IMR-90 (cell line): ENCODE measurements at regions not wholly inside any gene's neighbourhood (a gene's known extent, or its start where the extent isn't known, plus 50 kb on each side); places are given as distances from the start of the nearest gene placed in this dataset.

Experiments used
- ATAC-seq: fragments of 200-7000 bp; cut with Tn5 transposase; 2 replicates; pipeline ENCODE4 v1.9.1; 2020; ENCODE audit warnings: low read depth, mild to moderate bottlenecking, moderate library complexity
- BruUV-seq: library from RNA; stranded (reverse); fragments of 400-500 nt; replicated peaks from 2 replicates; lab custom pipeline; 2021; lab: Mats Ljungman, UMichigan
- CTCF ChIA-PET: fragments of 300-600 bp; formaldehyde crosslinking; extraction: SDS; loops from one replicate; lab custom pipeline; 2021; ENCODE audit warnings: antibody characterized with exemption; lab: Yijun Ruan, JAX
- POLR2A ChIA-PET: fragments of 300-600 bp; sonication (Branson Sonifier 250); formaldehyde crosslinking; loops from one replicate; lab custom pipeline; 2022; ENCODE audit warnings: antibody characterized with exemption; ENCODE audit not compliant: unreplicated experiment; lab: Charles Lee
- DNase-seq: peaks from one replicate; pipeline ENCODE4 v3.0.0; 2013
- H2AFZ ChIP-seq: replicated peaks from 2 replicates; pipeline ENCODE3; 2013; ENCODE audit warnings: low read length, mild to moderate bottlenecking; ENCODE audit not compliant: poor library complexity
- H2AK5ac ChIP-seq: 2 replicates; pipeline ENCODE4 v1.6.1; 2013; ENCODE audit warnings: low read depth, low read length, inconsistent platforms
- H2AK9ac ChIP-seq: replicated peaks from 2 replicates; pipeline ENCODE3; 2013; ENCODE audit warnings: mild to moderate bottlenecking, low read depth, low read length, moderate library complexity; ENCODE audit not compliant: poor library complexity
- H2BK120ac ChIP-seq: 2 replicates; pipeline ENCODE4 v1.6.1; 2013; ENCODE audit warnings: low read depth, low read length, inconsistent platforms
- H2BK15ac ChIP-seq: 3 replicates; pipeline ENCODE4 v1.6.1; 2013; ENCODE audit warnings: low read depth, low read length, inconsistent platforms
- H2BK20ac ChIP-seq: 2 replicates; pipeline ENCODE4 v1.6.1; 2013; ENCODE audit warnings: low read depth, mild to moderate bottlenecking, inconsistent platforms, low read length, moderate library complexity
- H2BK5ac ChIP-seq: 2 replicates; pipeline ENCODE4 v1.6.1; 2013; ENCODE audit warnings: mild to moderate bottlenecking, low read depth, low read length, inconsistent platforms; ENCODE audit not compliant: poor library complexity, severe bottlenecking
- H3K14ac ChIP-seq: replicated peaks from 2 replicates; pipeline ENCODE4 v1.6.1; 2013; ENCODE audit warnings: low read depth, low read length, inconsistent platforms
- H3K18ac ChIP-seq: 2 replicates; pipeline ENCODE4 v1.6.1; 2013; ENCODE audit warnings: low read depth, low read length, control low read depth
- H3K23ac ChIP-seq: 2 replicates; pipeline ENCODE4 v1.6.1; 2013; ENCODE audit warnings: low read depth, low read length, inconsistent platforms
- H3K27ac ChIP-seq: 2 replicates; pipeline ENCODE4 v1.5.1; 2013; ENCODE audit warnings: mild to moderate bottlenecking, control low read depth, low read length; ENCODE audit not compliant: insufficient read depth
- H3K27me3 ChIP-seq: 2 replicates; pipeline ENCODE4 v1.6.1; 2013; ENCODE audit warnings: low read length; ENCODE audit not compliant: control insufficient read depth, insufficient read depth
- H3K36me3 ChIP-seq: 2 replicates; pipeline ENCODE4 v1.6.1; 2013; ENCODE audit warnings: low read length, mixed read lengths; ENCODE audit not compliant: control insufficient read depth, insufficient read depth
- H3K4ac ChIP-seq: 2 replicates; pipeline ENCODE4 v1.6.1; 2013; ENCODE audit warnings: low read depth, low read length, inconsistent platforms
- H3K4me1 ChIP-seq: 2 replicates; pipeline ENCODE4 v1.6.1; 2013; ENCODE audit warnings: low read length, mixed read lengths; ENCODE audit not compliant: control insufficient read depth, insufficient read depth
- H3K4me2 ChIP-seq: 2 replicates; pipeline ENCODE4 v1.6.1; 2013; ENCODE audit warnings: low read depth, mild to moderate bottlenecking, control low read depth, low read length, moderate library complexity
- H3K4me3 ChIP-seq: 2 replicates; pipeline ENCODE4 v1.5.1; 2013; ENCODE audit warnings: low read depth, mild to moderate bottlenecking, control low read depth, low read length, moderate library complexity; ENCODE audit not compliant: insufficient read depth
- H3K56ac ChIP-seq: 2 replicates; pipeline ENCODE4 v1.6.1; 2013; ENCODE audit warnings: low read length, inconsistent platforms; ENCODE audit not compliant: insufficient read depth; ENCODE audit errors: extremely low read depth
- H3K79me1 ChIP-seq, 2 experiments: 2 replicates each; pipeline ENCODE4 v1.6.1; 2013; ENCODE audit warnings: low read length in 2 of 2, inconsistent platforms in 1 of 2, low read depth in 1 of 2
- H3K9ac ChIP-seq: 2 replicates; pipeline ENCODE4 v1.6.1; 2013; ENCODE audit warnings: low read depth, low read length, control low read depth
- H3K9me1 ChIP-seq: 2 replicates; pipeline ENCODE4 v1.6.1; 2013; ENCODE audit warnings: low read length, inconsistent platforms; ENCODE audit not compliant: insufficient read depth
- H3K9me3 ChIP-seq: 2 replicates; pipeline ENCODE4 v1.6.1; 2013; ENCODE audit warnings: low read length; ENCODE audit not compliant: control insufficient read depth, insufficient read depth
- H4K20me1 ChIP-seq: 2 replicates; pipeline ENCODE4 v1.6.1; 2013; ENCODE audit warnings: low read length, inconsistent platforms; ENCODE audit not compliant: insufficient read depth
- H4K5ac ChIP-seq: 2 replicates; pipeline ENCODE4 v1.6.1; 2013; ENCODE audit warnings: mild to moderate bottlenecking, low read depth, low read length, control low read depth
- H4K8ac ChIP-seq, 2 experiments: 2 replicates each; pipeline ENCODE4 v1.6.1; 2013; ENCODE audit warnings: low read depth in 2 of 2, low read length in 2 of 2, control low read depth in 1 of 2, inconsistent platforms in 1 of 2
- H4K91ac ChIP-seq: 2 replicates; pipeline ENCODE4 v1.6.1; 2013; ENCODE audit warnings: low read depth, low read length, inconsistent platforms; ENCODE audit not compliant: insufficient read depth
- BHLHE40 ChIP-seq: fragments of 150-350 bp; IDR thresholded peaks from 2 replicates; pipeline ENCODE4 v1.6.1; 2016; ENCODE audit warnings: mild to moderate bottlenecking, low read depth, low read length
- CEBPB ChIP-seq: IDR thresholded peaks from 2 replicates; pipeline ENCODE4 v1.6.1; 2012; ENCODE audit warnings: low read depth, low read length, improper control_type of control experiment
- CHD1 ChIP-seq: IDR thresholded peaks from 2 replicates; pipeline ENCODE4 v1.6.1; 2012; ENCODE audit warnings: low read depth, low read length, improper control_type of control experiment
- FOS ChIP-seq: fragments of 150-350 bp; IDR thresholded peaks from 2 replicates; pipeline ENCODE4 v1.6.1; 2016; ENCODE audit warnings: low read depth, low read length
- MAFK ChIP-seq: IDR thresholded peaks from 2 replicates; pipeline ENCODE4 v1.6.1; 2012; ENCODE audit warnings: low read depth, low read length, improper control_type of control experiment
- MAZ ChIP-seq: IDR thresholded peaks from 2 replicates; pipeline ENCODE4 v1.6.1; 2012; ENCODE audit warnings: low read depth, mild to moderate bottlenecking, low read length, improper control_type of control experiment, moderate library complexity, borderline replicate concordance
- MXI1 ChIP-seq: IDR thresholded peaks from 2 replicates; pipeline ENCODE4 v1.6.1; 2012; ENCODE audit warnings: low read depth, mild to moderate bottlenecking, low read length, moderate library complexity, borderline replicate concordance
- NFE2L2 ChIP-seq: fragments of 150-350 bp; IDR thresholded peaks from 2 replicates; pipeline ENCODE4 v1.6.1; 2016; ENCODE audit warnings: low read depth, mild to moderate bottlenecking, low read length
- POLR2A ChIP-seq: IDR thresholded peaks from 2 replicates; pipeline ENCODE4 v1.6.1; 2012; ENCODE audit warnings: mild to moderate bottlenecking, low read depth, low read length
- RAD21 ChIP-seq: IDR thresholded peaks from 2 replicates; pipeline ENCODE4 v1.6.1; 2012; ENCODE audit warnings: low read length, improper control_type of control experiment
- RCOR1 ChIP-seq: IDR thresholded peaks from 2 replicates; pipeline ENCODE4 v1.6.1; 2012; ENCODE audit warnings: mild to moderate bottlenecking, low read length, improper control_type of control experiment; ENCODE audit not compliant: insufficient replicate concordance
- RFX5 ChIP-seq: IDR thresholded peaks from 2 replicates; pipeline ENCODE4 v1.8.0; 2012; ENCODE audit warnings: low read depth, mild to moderate bottlenecking, low read length, moderate library complexity
- SMC3 ChIP-seq: fragments of 150-350 bp; IDR thresholded peaks from 2 replicates; pipeline ENCODE4 v1.6.1; 2016; ENCODE audit warnings: low read depth, mild to moderate bottlenecking, antibody characterized with exemption, low read length, moderate library complexity
- WGBS, 2 experiments: methylation state at CpG; one replicate each; pipeline versions ENCODE4 v1.1.5 to v1.1.7; 2013; ENCODE audit warnings: missing lambda C conversion rate in 2 of 2; ENCODE audit not compliant: insufficient read length in 1 of 2; ENCODE audit errors: extremely low coverage in 2 of 2; 5-methylcytosine and 5-hydroxymethylcytosine counted together
- dilution Hi-C: fragments of 300-500 bp; cut with HindIII; formaldehyde crosslinking; loops from one replicate; pipeline ENCODE4 v1.14.3; 2018; ENCODE audit warnings: low sequenced_read_pairs; ENCODE audit not compliant: unreplicated experiment
- in situ Hi-C: fragments of 300-500 bp; cut with MboI; formaldehyde crosslinking; loops from 3 replicates; pipeline ENCODE4 v1.14.3; 2019; ENCODE audit warnings: low sequenced_read_pairs, inconsistent platforms, mixed read lengths
- intact Hi-C: fragments of 100-400 bp; cut with micrococcal nuclease; formaldehyde crosslinking; loops from 2 replicates; pipeline ENCODE4 v1.10.0; 2022
- TF ChIP-seq, protein P1 (sequence below): fragments of 150-350 bp; IDR thresholded peaks from 2 replicates; pipeline ENCODE4 v1.6.1; 2016; ENCODE audit warnings: low read depth, mild to moderate bottlenecking, low read length, moderate library complexity, borderline replicate concordance
- TF ChIP-seq, protein P2 (sequence below): fragments of 150-350 bp; IDR thresholded peaks from 2 replicates; pipeline ENCODE4 v1.6.1; 2017; ENCODE audit warnings: mild to moderate bottlenecking, antibody characterized with exemption, low read length, low read depth
- TF ChIP-seq, protein P3 (sequence below): conservative IDR thresholded peaks from 2 replicates; pipeline ENCODE4 v1.5.1; 2012; ENCODE audit warnings: mild to moderate bottlenecking, low read depth, low read length, improper control_type of control experiment

DNA sequence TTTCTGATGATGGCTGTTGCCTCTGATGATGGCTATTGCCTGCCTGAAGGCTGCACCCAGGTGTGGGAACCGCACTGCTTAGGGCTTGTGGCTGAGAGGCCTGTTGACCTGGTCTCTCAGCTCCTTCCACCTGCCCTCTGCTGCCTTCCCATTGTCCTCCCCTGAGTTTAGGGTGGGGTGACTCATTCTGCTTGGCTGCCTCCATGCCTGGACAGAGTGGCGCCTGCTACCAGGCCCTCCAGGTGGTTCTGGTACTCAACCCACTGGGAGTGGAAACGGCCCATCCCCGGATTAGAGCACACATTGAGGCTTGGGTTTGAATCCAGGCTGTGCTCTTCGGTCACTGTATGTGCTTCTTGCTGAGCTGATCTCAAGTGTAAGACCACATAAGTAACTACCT is 120.6 kb downstream of the SEM1 start:
- Histone ChIP-seq H3K4ac (no peak overlapping the region), H2BK15ac (no peak overlapping the region), H3K4me3 (no peak overlapping the region), H3K18ac (no peak overlapping the region), H2BK120ac (no peak overlapping the region), H3K23ac (no peak overlapping the region), H4K8ac (no peak overlapping the region), H3K14ac (no peak overlapping the region), H3K4me2 (no peak overlapping the region), H3K9me3 (no peaks in the 10 kb centered on the region), H3K79me1 (no peaks in the 10 kb centered on the region), H3K9me1 (no peaks in the 10 kb centered on the region), H4K5ac (no peak overlapping the region), H3K56ac (no peak overlapping the region), H4K20me1 (no peaks in the 10 kb centered on the region), H3K9ac (no peak overlapping the region), H2BK5ac (no peak overlapping the region), H3K4me1 (no peaks in the 10 kb centered on the region), H2AK5ac (no peak overlapping the region), H2AFZ (no peak overlapping the region), H3K27me3 (no peaks in the 10 kb centered on the region), H3K27ac (no peak overlapping the region), H2AK9ac (no peak overlapping the region), H4K91ac (no peak overlapping the region), H3K36me3 (no peaks in the 10 kb centered on the region), H2BK20ac (no peak overlapping the region)
- in situ Hi-C loops (no loop called here), dilution Hi-C loops (no loop called here), intact Hi-C loops (no loop called here)
- no TSS peak for BruUV-seq
- POLR2A ChIA-PET, result no interaction called here
- CTCF ChIA-PET, result no interaction called here
- DNase-seq (no peak), ATAC-seq (no peak)
- TF ChIP-seq NFE2L2 (no peak), MAFK (no peak), RFX5 (no peak), POLR2A (no peak), MAZ (no peak), MXI1 (no peak), FOS (no peak), CEBPB (no peak), RAD21 (no peak), BHLHE40 (no peak), SMC3 (no peak), CHD1 (no peak), RCOR1 (no peak)
- TF ChIP-seq, protein P1, sequence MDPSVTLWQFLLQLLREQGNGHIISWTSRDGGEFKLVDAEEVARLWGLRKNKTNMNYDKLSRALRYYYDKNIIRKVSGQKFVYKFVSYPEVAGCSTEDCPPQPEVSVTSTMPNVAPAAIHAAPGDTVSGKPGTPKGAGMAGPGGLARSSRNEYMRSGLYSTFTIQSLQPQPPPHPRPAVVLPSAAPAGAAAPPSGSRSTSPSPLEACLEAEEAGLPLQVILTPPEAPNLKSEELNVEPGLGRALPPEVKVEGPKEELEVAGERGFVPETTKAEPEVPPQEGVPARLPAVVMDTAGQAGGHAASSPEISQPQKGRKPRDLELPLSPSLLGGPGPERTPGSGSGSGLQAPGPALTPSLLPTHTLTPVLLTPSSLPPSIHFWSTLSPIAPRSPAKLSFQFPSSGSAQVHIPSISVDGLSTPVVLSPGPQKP, result no peak
- TF ChIP-seq, protein P2, sequence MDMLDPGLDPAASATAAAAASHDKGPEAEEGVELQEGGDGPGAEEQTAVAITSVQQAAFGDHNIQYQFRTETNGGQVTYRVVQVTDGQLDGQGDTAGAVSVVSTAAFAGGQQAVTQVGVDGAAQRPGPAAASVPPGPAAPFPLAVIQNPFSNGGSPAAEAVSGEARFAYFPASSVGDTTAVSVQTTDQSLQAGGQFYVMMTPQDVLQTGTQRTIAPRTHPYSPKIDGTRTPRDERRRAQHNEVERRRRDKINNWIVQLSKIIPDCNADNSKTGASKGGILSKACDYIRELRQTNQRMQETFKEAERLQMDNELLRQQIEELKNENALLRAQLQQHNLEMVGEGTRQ, result no peak
- TF ChIP-seq, protein P3, sequence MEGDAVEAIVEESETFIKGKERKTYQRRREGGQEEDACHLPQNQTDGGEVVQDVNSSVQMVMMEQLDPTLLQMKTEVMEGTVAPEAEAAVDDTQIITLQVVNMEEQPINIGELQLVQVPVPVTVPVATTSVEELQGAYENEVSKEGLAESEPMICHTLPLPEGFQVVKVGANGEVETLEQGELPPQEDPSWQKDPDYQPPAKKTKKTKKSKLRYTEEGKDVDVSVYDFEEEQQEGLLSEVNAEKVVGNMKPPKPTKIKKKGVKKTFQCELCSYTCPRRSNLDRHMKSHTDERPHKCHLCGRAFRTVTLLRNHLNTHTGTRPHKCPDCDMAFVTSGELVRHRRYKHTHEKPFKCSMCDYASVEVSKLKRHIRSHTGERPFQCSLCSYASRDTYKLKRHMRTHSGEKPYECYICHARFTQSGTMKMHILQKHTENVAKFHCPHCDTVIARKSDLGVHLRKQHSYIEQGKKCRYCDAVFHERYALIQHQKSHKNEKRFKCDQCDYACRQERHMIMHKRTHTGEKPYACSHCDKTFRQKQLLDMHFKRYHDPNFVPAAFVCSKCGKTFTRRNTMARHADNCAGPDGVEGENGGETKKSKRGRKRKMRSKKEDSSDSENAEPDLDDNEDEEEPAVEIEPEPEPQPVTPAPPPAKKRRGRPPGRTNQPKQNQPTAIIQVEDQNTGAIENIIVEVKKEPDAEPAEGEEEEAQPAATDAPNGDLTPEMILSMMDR, result no peak
- 80% methylated on average over 1 of the region's 5 CpGs; no CpG with 5 or more reads in 1 of the 2 experiments for WGBS, 2 experiments
